ENCODE measurements at regions not wholly inside any gene's neighbourhood (a gene's known extent, or its start where the extent isn't known, plus 50 kb on each side); places are given as distances from the start of the nearest gene placed in this dataset.

- Histone ChIP-seq H3K79me2 (ENCODE audit: insufficient read depth, low read length) (no peaks in the 10 kb centered on the region), H3K9me2 (ENCODE audit: low read depth, low read length) (no peaks in the 10 kb centered on the region), H3K9me3 (ENCODE audit: low read length) (no peaks in the 10 kb centered on the region), H3K27ac (ENCODE audit: low read depth, low read length, poor library complexity, severe bottlenecking) (no peak overlapping the region), H3K4me2 (ENCODE audit: low read length) (no peak overlapping the region), H3K36me3 (ENCODE audit: insufficient read depth, low read length) (no peaks in the 10 kb centered on the region), H3K4me3 (ENCODE audit: low read depth, low read length, poor library complexity, severe bottlenecking) (no peak overlapping the region), H3K9ac (ENCODE audit: low read length) (no peak overlapping the region), H3F3A (ENCODE audit: insufficient read depth, low read length) (no peaks in the 10 kb centered on the region), H2AFZ (ENCODE audit: low read length) (no peak overlapping the region), H3K27me3 (ENCODE audit: insufficient read depth, low read length) (no peaks in the 10 kb centered on the region), H3K4me1 (ENCODE audit: insufficient read depth, low read length, severe bottlenecking) (no peaks in the 10 kb centered on the region), H4K20me1 (ENCODE audit: insufficient read depth, low read length) (no peaks in the 10 kb centered on the region)
- TF ChIP-seq CTCF (IDR thresholded peaks at IDR 0.05; ENCODE audit: low read length) (no peak), EZH2 (IDR thresholded peaks at IDR 0.05; ENCODE audit: borderline replicate concordance, low read length) (no peak)
Observed at GRCh38 chr12:125688881-125689280, 623.6 kb downstream of the AACS start.

- no peak overlapping the region for H3K4me3 ChIP-seq (ENCODE audit: low read depth, low read length, poor library complexity, severe bottlenecking)
- no peaks in the 10 kb centered on the region for H4K20me1 ChIP-seq (ENCODE audit: insufficient read depth, low read length)
- H3K27me3 ChIP-seq (ENCODE audit: insufficient read depth, low read length) = no peaks in the 10 kb centered on the region
- H3K79me2 ChIP-seq (ENCODE audit: insufficient read depth, low read length) = no peaks in the 10 kb centered on the region
- H3F3A ChIP-seq (ENCODE audit: insufficient read depth, low read length) = no peaks in the 10 kb centered on the region
- TF ChIP-seq CTCF (IDR thresholded peaks at IDR 0.05; ENCODE audit: low read length) (no peak), EZH2 (IDR thresholded peaks at IDR 0.05; ENCODE audit: borderline replicate concordance, low read length) (no peak)
- no peaks in the 10 kb centered on the region for H3K9me2 ChIP-seq (ENCODE audit: low read depth, low read length)
- H3K27ac ChIP-seq (ENCODE audit: low read depth, low read length, poor library complexity, severe bottlenecking) = no peak overlapping the region
- H2AFZ ChIP-seq (ENCODE audit: low read length) = no peak overlapping the region
- no peak overlapping the region for H3K9ac ChIP-seq (ENCODE audit: low read length)
- no peaks in the 10 kb centered on the region for H3K9me3 ChIP-seq (ENCODE audit: low read length)
- no peaks in the 10 kb centered on the region for H3K36me3 ChIP-seq (ENCODE audit: insufficient read depth, low read length)
- no peaks in the 10 kb centered on the region for H3K4me1 ChIP-seq (ENCODE audit: insufficient read depth, low read length, severe bottlenecking)
- H3K4me2 ChIP-seq (ENCODE audit: low read length) = no peak overlapping the region
Observed at GRCh38 chr12:125689576-125690410, 624.6 kb downstream of the AACS start.

GRCh38 chr12:125690841-125691240 is 625.6 kb downstream of the AACS start:
- no peak overlapping the region for H3K27ac ChIP-seq (ENCODE audit: low read depth, low read length, poor library complexity, severe bottlenecking)
- H3K4me3 ChIP-seq (ENCODE audit: low read depth, low read length, poor library complexity, severe bottlenecking) = no peak overlapping the region
- no peaks in the 10 kb centered on the region for H3K9me3 ChIP-seq (ENCODE audit: low read length)
- no peak overlapping the region for H2AFZ ChIP-seq (ENCODE audit: low read length)
- H4K20me1 ChIP-seq (ENCODE audit: insufficient read depth, low read length) = no peaks in the 10 kb centered on the region
- H3K9ac ChIP-seq (ENCODE audit: low read length) = no peak overlapping the region
- no peak overlapping the region for H3K4me2 ChIP-seq (ENCODE audit: low read length)
- no peaks in the 10 kb centered on the region for H3K27me3 ChIP-seq (ENCODE audit: insufficient read depth, low read length)
- H3K36me3 ChIP-seq (ENCODE audit: insufficient read depth, low read length) = no peaks in the 10 kb centered on the region
- no peaks in the 10 kb centered on the region for H3F3A ChIP-seq (ENCODE audit: insufficient read depth, low read length)
- H3K4me1 ChIP-seq (ENCODE audit: insufficient read depth, low read length, severe bottlenecking) = no peaks in the 10 kb centered on the region
- TF ChIP-seq EZH2 (IDR thresholded peaks at IDR 0.05; ENCODE audit: borderline replicate concordance, low read length) (no peak), CTCF (IDR thresholded peaks at IDR 0.05; ENCODE audit: low read length) (no peak)
- no peaks in the 10 kb centered on the region for H3K9me2 ChIP-seq (ENCODE audit: low read depth, low read length)
- no peaks in the 10 kb centered on the region for H3K79me2 ChIP-seq (ENCODE audit: insufficient read depth, low read length)
